GM12878 (cell line): ENCODE measurements at regions not wholly inside any gene's neighbourhood (a gene's known extent, or its start where the extent isn't known, plus 50 kb on each side); places are given as distances from the start of the nearest gene placed in this dataset. TPM values are rescaled to one million over a fixed set of nuclear protein-coding genes. Genes with fewer than 3 reads are reported as not detected.

ENCODE experiments used
- microRNA-seq: library from miRNA; unstranded; fragments of <30 nt; microRNA quantifications from one replicate; pipeline ENCODE4, GENCODE V29; 2018
- small RNA-seq: library from RNA; depleted of rRNA; stranded (forward); fragments of <200 nt; gene quantifications from one replicate; pipeline ENCODE3, GENCODE V24; 2014

Small RNA genes lying in the stretch of these regions (microRNA-seq; reads per million reads assigned to microRNA genes)
- not detected for gene MIR4418

Small RNA genes lying in the stretch of these regions (small RNA-seq; reads per million reads assigned to genes)
- not detected for gene MIR4418
